ENCODE measurements at regions not wholly inside any gene's neighbourhood (a gene's known extent, or its start where the extent isn't known, plus 50 kb on each side); places are given as distances from the start of the nearest gene placed in this dataset.

GRCh38 chr22:48173061-48173772, 1410.8 kb downstream of the TBC1D22A start:
- no peak for DNase-seq

- DNase-seq, result no peak
Measured at GRCh38 chr22:48171271-48171691, 1408.8 kb downstream of the TBC1D22A start.

- DNase-seq, result no peak
Measured at GRCh38 chr22:48169227-48169626, 1406.8 kb downstream of the TBC1D22A start.

- DNase-seq, result no peak
Measured at GRCh38 chr22:48167238-48167637, 1404.8 kb downstream of the TBC1D22A start.

- DNase-seq, result no peak
Measured at GRCh38 chr22:48161298-48161697, 1398.8 kb downstream of the TBC1D22A start.

GRCh38 chr22:48157676-48158075, 1395.2 kb downstream of the TBC1D22A start:
- DNase-seq, result no peak

- DNase-seq, result no peak
Measured at GRCh38 chr22:48156603-48157355, 1394.3 kb downstream of the TBC1D22A start.

- no peak for DNase-seq
Measured at GRCh38 chr22:48155446-48155845, 1393.0 kb downstream of the TBC1D22A start.

- DNase-seq, result no peak
Measured at GRCh38 chr22:48154943-48155240, 1392.4 kb downstream of the TBC1D22A start.

- no peak for DNase-seq
Measured at GRCh38 chr22:48154169-48154942, 1391.9 kb downstream of the TBC1D22A start.

GRCh38 chr22:48153726-48154125, 1391.3 kb downstream of the TBC1D22A start:
- no peak for DNase-seq

- DNase-seq, result no peak
Measured at GRCh38 chr22:48152916-48153315, 1390.5 kb downstream of the TBC1D22A start.

GRCh38 chr22:48152164-48152775, 1389.8 kb downstream of the TBC1D22A start:
- DNase-seq, result no peak

- DNase-seq, result no peak
Measured at GRCh38 chr22:48151641-48152040, 1389.2 kb downstream of the TBC1D22A start.

GRCh38 chr22:48147831-48148230, 1385.4 kb downstream of the TBC1D22A start:
- DNase-seq, result no peak

GRCh38 chr22:48147404-48147803, 1385.0 kb downstream of the TBC1D22A start:
- no peak for DNase-seq

- no peak for DNase-seq
Measured at GRCh38 chr22:48146426-48146825, 1384.0 kb downstream of the TBC1D22A start.

- DNase-seq, result no peak
Measured at GRCh38 chr22:48145738-48146137, 1383.3 kb downstream of the TBC1D22A start.

GRCh38 chr22:48144318-48144717, 1381.9 kb downstream of the TBC1D22A start:
- no peak for DNase-seq

- no peak for DNase-seq
Measured at GRCh38 chr22:48143856-48144255, 1381.4 kb downstream of the TBC1D22A start.

GRCh38 chr22:48142388-48142787, 1379.9 kb downstream of the TBC1D22A start:
- no peak for DNase-seq

- no peak for DNase-seq
Measured at GRCh38 chr22:48141301-48141700, 1378.9 kb downstream of the TBC1D22A start.

GRCh38 chr22:48140261-48140813, 1377.9 kb downstream of the TBC1D22A start:
- DNase-seq, result no peak
